MM.1S (cell line): ENCODE measurements at regions not wholly inside any gene's neighbourhood (a gene's known extent, or its start where the extent isn't known, plus 50 kb on each side); places are given as distances from the start of the nearest gene placed in this dataset.

Experiments
- CTCF ChIP-seq: fragments of 300-600 bp; sonication (generic); IDR thresholded peaks from 2 replicates; pipeline ENCODE4 v1.5.1; 2016; ENCODE audit warnings: antibody characterized with exemption, low read length, mixed read lengths
- EZH2phosphoT487 ChIP-seq: fragments of 300-600 bp; sonication (generic); IDR thresholded peaks from 2 replicates; pipeline ENCODE4 v1.6.1; 2018; ENCODE audit warnings: antibody characterized with exemption, low read length

- TF ChIP-seq CTCF = no peak
- TF ChIP-seq EZH2phosphoT487 = no peak
Observed at GRCh38 chr2:9101763-9102425, 98.4 kb upstream of the MBOAT2 start.
